SK-N-MC (cell line): ENCODE measurements at regions not wholly inside any gene's neighbourhood (a gene's known extent, or its start where the extent isn't known, plus 50 kb on each side); places are given as distances from the start of the nearest gene placed in this dataset.

ENCODE experiments used
- DNase-seq: peaks from one replicate; pipeline ENCODE4 v3.0.0-alpha.2; 2011; ENCODE audit warnings: low read depth, low spot score
- H3K27ac ChIP-seq: fragments of 200-600 bp; sonication (generic); 2 replicates; pipeline ENCODE4 v1.5.1; 2016; ENCODE audit warnings: mixed run types
- H3K36me3 ChIP-seq: fragments of 200-600 bp; sonication (generic); 2 replicates; pipeline ENCODE4 v1.6.1; 2017; ENCODE audit warnings: antibody characterized with exemption, low read length, mixed read lengths; ENCODE audit not compliant: insufficient read depth
- H3K4me3 ChIP-seq: fragments of 200-600 bp; sonication (generic); 2 replicates; pipeline ENCODE4 v1.5.1; 2016
- H3K9ac ChIP-seq: fragments of 200-600 bp; sonication (generic); 2 replicates; pipeline ENCODE4 v1.8.0; 2017; ENCODE audit warnings: mixed run types, mixed read lengths; ENCODE audit not compliant: insufficient read length
- H3K9me3 ChIP-seq: fragments of 200-600 bp; sonication (generic); 2 replicates; pipeline ENCODE4 v1.6.1; 2017; ENCODE audit warnings: low read depth, mild to moderate bottlenecking, antibody characterized with exemption, low read length, moderate library complexity, mixed read lengths
- EZH2 ChIP-seq: fragments of 200-600 bp; sonication (generic); IDR thresholded peaks from one replicate; pipeline ENCODE4 v1.6.1; 2017; ENCODE audit warnings: antibody characterized with exemption
- FOXP2 ChIP-seq: optimal IDR thresholded peaks from 2 replicates; pipeline ENCODE3; 2011; ENCODE audit warnings: mild to moderate bottlenecking, moderate library complexity; ENCODE audit not compliant: insufficient read depth; ENCODE audit errors: extremely low read length, control extremely low read depth
- POLR2AphosphoS5 ChIP-seq: IDR thresholded peaks from 2 replicates; pipeline ENCODE4 v1.6.1; 2012; ENCODE audit warnings: mild to moderate bottlenecking, low read depth, low read length, borderline replicate concordance

DNA sequence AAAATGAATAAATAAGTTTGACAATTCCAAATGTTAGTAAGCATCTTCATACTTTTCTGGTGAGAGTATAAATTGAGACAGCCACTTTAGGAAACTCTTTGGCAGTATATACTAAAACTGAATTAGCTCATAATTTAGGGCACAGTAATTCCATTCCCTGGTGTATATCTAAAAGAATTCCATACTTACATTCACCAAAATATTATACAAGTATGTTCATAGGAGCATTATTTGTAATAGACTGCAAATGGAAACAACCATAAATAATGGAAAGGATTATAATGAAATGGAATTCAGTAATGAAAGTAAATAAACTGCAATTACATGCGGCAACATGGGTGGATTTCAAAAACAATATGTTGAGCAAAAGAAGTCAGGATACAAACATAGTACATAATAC, 315.8 kb upstream of the LRRC4C start:
- no peak overlapping the region for H3K4me3 ChIP-seq
- H3K27ac ChIP-seq: no peak overlapping the region
- no peak for DNase-seq
- H3K9ac ChIP-seq: no peak overlapping the region
- TF ChIP-seq POLR2AphosphoS5 (no peak), FOXP2 (no peak), EZH2 (no peak)
- H3K9me3 ChIP-seq: no peaks in the 10 kb centered on the region
- H3K36me3 ChIP-seq: no peaks in the 10 kb centered on the region

DNA sequence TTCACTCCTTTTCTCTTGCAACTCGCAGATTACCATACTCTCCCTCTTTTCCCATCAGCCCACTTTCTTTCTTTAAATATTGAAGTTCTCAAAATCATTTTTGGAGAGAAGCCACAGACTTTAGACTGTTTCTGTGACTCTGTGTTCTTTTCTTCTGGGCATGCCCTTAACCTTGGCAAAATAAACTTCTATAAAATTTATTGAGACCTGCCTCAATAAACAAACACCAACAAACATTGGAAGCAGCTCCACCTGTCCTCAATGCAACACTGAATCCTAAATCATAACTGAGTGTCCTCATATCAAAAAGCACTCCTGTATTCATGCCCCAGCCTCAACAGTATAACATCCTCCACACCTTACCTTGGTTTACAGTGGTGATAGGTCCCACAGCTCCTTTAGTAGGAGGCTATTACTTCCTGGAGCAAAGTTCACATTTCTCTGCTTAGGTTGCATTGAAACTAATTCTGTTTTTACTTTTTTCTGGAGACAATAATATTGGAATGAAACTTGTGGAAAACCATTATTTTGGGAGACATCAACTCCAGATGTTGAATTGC, 320.0 kb upstream of the LRRC4C start:
- no peak for DNase-seq
- no peak for TF ChIP-seq POLR2AphosphoS5
- no peak for TF ChIP-seq FOXP2
- no peak for TF ChIP-seq EZH2
- Histone ChIP-seq H3K4me3 (no peak overlapping the region), H3K9ac (no peak overlapping the region), H3K36me3 (no peaks in the 10 kb centered on the region), H3K9me3 (no peaks in the 10 kb centered on the region), H3K27ac (no peak overlapping the region)

DNA sequence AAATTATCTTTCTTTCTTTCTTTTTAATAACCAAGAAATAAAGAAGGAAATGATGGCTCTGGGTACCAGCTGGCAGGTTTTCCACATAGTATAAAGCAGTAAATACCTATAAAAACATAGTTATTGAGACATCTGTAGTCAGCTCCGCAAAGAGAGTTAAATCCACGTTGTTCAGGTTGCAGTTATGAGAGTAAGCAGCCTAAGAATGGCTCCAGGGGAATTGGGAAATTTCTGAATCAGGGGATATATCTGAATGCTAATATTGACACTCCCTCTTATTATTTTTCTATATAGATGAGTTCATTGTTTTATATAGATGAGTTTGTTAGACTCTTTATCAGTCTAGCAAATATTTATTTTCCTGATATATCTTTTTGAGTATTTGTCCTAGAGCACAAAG, 322.0 kb upstream of the LRRC4C start:
- no peaks in the 10 kb centered on the region for H3K9me3 ChIP-seq
- H3K36me3 ChIP-seq: no peaks in the 10 kb centered on the region
- H3K27ac ChIP-seq: no peak overlapping the region
- H3K9ac ChIP-seq: no peak overlapping the region
- TF ChIP-seq POLR2AphosphoS5 (no peak), FOXP2 (no peak), EZH2 (no peak)
- no peak for DNase-seq
- no peak overlapping the region for H3K4me3 ChIP-seq

DNA sequence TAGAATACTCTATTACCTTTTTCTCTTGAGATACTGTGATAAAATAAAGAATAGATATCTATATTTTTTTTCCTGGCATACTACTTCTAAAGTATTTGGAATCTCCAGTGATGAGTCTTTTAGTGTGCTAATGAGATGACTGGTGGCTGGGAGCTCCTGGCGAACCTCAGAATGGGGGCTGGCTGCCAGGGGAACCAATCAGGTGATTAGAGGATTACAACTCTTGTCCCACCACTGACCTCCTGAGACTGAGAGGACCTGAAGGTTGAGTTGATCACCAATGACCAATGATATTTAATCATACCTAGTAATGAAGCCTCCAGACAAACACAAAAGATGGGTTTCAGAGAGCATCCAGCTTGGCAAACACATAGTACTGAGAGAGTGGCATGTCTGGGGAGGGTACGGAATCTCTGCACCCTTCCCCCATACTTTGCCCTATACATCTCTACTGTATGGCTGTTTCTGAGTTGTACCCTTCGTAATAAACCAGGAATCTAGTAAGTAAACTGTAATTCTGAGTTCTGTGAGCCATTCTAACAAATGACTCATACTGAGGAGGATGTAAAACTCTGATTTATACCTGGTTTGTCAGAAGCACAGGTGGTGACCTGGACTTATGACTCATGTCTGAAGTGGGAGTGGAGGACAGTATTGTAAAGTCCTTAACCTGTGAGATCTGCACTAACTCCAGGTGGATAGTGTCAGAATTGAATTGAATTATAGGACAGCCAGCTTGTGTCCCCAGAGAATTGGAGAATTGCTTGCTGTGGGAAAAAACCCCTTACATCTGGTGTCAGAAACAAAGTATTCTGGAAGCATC, 325.3 kb upstream of the LRRC4C start:
- no peak overlapping the region for H3K9ac ChIP-seq
- H3K9me3 ChIP-seq: no peaks in the 10 kb centered on the region
- no peak overlapping the region for H3K4me3 ChIP-seq
- no peak for DNase-seq
- no peak overlapping the region for H3K27ac ChIP-seq
- no peaks in the 10 kb centered on the region for H3K36me3 ChIP-seq
- TF ChIP-seq EZH2 (no peak), POLR2AphosphoS5 (no peak), FOXP2 (no peak)

DNA sequence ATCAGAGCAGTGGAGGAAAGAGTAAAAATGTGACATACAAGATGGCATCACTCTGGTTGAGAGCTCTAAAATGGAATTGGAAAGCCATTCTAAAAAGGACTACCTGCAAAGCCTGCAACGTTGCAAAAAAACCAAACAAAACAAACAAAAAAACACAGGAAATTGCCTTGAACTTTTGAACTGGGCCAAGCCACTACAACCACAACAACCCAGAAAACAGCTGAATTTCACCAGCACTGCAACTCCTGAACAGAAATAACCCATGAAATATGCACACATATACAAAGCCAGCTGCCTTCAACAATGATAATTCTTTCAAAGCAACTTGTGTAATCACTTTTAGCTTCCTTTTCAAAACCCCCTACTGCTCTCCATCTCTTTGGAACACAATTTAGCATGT, 326.6 kb upstream of the LRRC4C start:
- no peaks in the 10 kb centered on the region for H3K36me3 ChIP-seq
- no peak overlapping the region for H3K27ac ChIP-seq
- no peak for DNase-seq
- no peaks in the 10 kb centered on the region for H3K9me3 ChIP-seq
- no peak overlapping the region for H3K4me3 ChIP-seq
- TF ChIP-seq POLR2AphosphoS5: no peak
- TF ChIP-seq FOXP2: no peak
- no peak for TF ChIP-seq EZH2
- H3K9ac ChIP-seq: no peak overlapping the region

DNA sequence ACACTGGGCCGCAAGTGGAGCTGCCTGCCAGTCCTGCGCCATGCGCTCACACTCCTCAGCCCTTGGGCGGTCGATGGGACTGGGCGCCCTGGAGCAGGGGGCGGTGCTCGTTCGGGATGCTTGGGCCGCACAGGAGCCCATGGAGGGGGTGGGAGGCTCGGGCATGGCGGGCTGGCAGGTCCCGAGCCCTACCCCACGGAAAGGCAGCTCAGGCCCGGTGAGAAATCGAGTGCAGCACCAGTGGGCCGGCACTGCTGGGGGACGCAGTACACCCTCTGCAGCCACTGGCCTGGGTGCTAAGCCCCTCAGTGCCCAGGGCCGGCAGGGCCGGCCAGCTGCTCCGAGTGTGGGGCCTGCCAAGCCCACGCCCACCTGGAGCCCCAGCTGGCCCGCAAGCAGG, 328.7 kb upstream of the LRRC4C start:
- Histone ChIP-seq H3K27ac (no peak overlapping the region), H3K36me3 (no peaks in the 10 kb centered on the region), H3K4me3 (no peak overlapping the region), H3K9me3 (no peaks in the 10 kb centered on the region), H3K9ac (no peak overlapping the region)
- no peak for TF ChIP-seq POLR2AphosphoS5
- no peak for TF ChIP-seq FOXP2
- no peak for TF ChIP-seq EZH2
- no peak for DNase-seq

GRCh38 chr11:41789376-41789775, 329.9 kb upstream of the LRRC4C start:
- DNase-seq: no peak

GRCh38 chr11:41795004-41795403, 335.6 kb upstream of the LRRC4C start:
- TF ChIP-seq FOXP2 (no peak), EZH2 (no peak), POLR2AphosphoS5 (no peak)
- Histone ChIP-seq H3K36me3 (no peaks in the 10 kb centered on the region), H3K9me3 (no peaks in the 10 kb centered on the region), H3K4me3 (no peak overlapping the region), H3K9ac (no peak overlapping the region), H3K27ac (no peak overlapping the region)
- DNase-seq: no peak

More at GRCh38 chr11:41789376-41789775, 329.9 kb upstream of the LRRC4C start:
- Histone ChIP-seq H3K9me3 (no peaks in the 10 kb centered on the region), H3K9ac (no peak overlapping the region), H3K4me3 (no peak overlapping the region), H3K27ac (no peak overlapping the region), H3K36me3 (no peaks in the 10 kb centered on the region)
- TF ChIP-seq POLR2AphosphoS5 (no peak), EZH2 (no peak), FOXP2 (no peak)
